PC-3 (cell line): ENCODE measurements at regions not wholly inside any gene's neighbourhood (a gene's known extent, or its start where the extent isn't known, plus 50 kb on each side); places are given as distances from the start of the nearest gene placed in this dataset.

Experiments used
- EZH2phosphoT487 ChIP-seq: fragments of 300-600 bp; sonication (generic); IDR thresholded peaks from 2 replicates; pipeline ENCODE4 v1.6.1; 2018; ENCODE audit warnings: mild to moderate bottlenecking, antibody characterized with exemption, low read length, borderline replicate concordance
- TF ChIP-seq, protein P1 (sequence below): fragments of 300-600 bp; sonication (generic); conservative IDR thresholded peaks from 2 replicates; pipeline ENCODE4 v1.5.1; 2017; ENCODE audit warnings: antibody characterized with exemption, low read depth, mild to moderate bottlenecking, low read length

GRCh38 chr13:27853861-27854260, 61.6 kb downstream of the GSX1 start:
- TF ChIP-seq, protein P1, sequence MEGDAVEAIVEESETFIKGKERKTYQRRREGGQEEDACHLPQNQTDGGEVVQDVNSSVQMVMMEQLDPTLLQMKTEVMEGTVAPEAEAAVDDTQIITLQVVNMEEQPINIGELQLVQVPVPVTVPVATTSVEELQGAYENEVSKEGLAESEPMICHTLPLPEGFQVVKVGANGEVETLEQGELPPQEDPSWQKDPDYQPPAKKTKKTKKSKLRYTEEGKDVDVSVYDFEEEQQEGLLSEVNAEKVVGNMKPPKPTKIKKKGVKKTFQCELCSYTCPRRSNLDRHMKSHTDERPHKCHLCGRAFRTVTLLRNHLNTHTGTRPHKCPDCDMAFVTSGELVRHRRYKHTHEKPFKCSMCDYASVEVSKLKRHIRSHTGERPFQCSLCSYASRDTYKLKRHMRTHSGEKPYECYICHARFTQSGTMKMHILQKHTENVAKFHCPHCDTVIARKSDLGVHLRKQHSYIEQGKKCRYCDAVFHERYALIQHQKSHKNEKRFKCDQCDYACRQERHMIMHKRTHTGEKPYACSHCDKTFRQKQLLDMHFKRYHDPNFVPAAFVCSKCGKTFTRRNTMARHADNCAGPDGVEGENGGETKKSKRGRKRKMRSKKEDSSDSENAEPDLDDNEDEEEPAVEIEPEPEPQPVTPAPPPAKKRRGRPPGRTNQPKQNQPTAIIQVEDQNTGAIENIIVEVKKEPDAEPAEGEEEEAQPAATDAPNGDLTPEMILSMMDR = no peak
- no peak for TF ChIP-seq EZH2phosphoT487
